Colonic mucosa (tissue), 4 donors: ENCODE measurements at regions not wholly inside any gene's neighbourhood (a gene's known extent, or its start where the extent isn't known, plus 50 kb on each side); places are given as distances from the start of the nearest gene placed in this dataset.
"Not testable (repeated sequence)": the region's sequence is repeated elsewhere in the genome, so short reads cannot be mapped to it uniquely, and the experiment has no call there.

Source experiments
- DNase-seq: peaks from one replicate; pipeline ENCODE4 v3.0.0-alpha.2; 2020
- H3K27ac ChIP-seq: fragments of 200-600 bp; one replicate; pipeline ENCODE4 v1.8.0; 2021
- H3K27me3 ChIP-seq: fragments of 200-600 bp; one replicate; pipeline ENCODE4 v1.8.0; 2021
- H3K36me3 ChIP-seq: fragments of 200-600 bp; one replicate; pipeline ENCODE4 v1.8.0; 2021
- H3K4me1 ChIP-seq: fragments of 200-600 bp; one replicate; pipeline ENCODE4 v1.8.0; 2021; ENCODE audit warnings: mild to moderate bottlenecking
- H3K4me3 ChIP-seq: fragments of 200-600 bp; one replicate; pipeline ENCODE4 v1.8.0; 2021
- H3K9ac ChIP-seq, 2 donors: one replicate each; pipeline ENCODE4 v1.7.0; 2013; ENCODE audit warnings: control low read depth in 2 of 2, low read depth in 2 of 2, low read length in 2 of 2
- H3K9me3 ChIP-seq: fragments of 200-600 bp; one replicate; pipeline ENCODE4 v1.8.0; 2021
- intact Hi-C: fragments of 100-400 bp; cut with DNase I; formaldehyde crosslinking; loops from one replicate; pipeline ENCODE4 v1.14.1; 2022
- TF ChIP-seq, protein P1 (sequence below): fragments of 200-600 bp; IDR thresholded peaks from one replicate; pipeline ENCODE4 v1.8.0; 2022; ENCODE audit warnings: antibody characterized with exemption, mild to moderate bottlenecking
- donor health status: healthy.
- donor health status: DM: no; HTN: no; CAD: no.
- donor health status: DM: no; HTN: no; CAD: no.

DNA sequence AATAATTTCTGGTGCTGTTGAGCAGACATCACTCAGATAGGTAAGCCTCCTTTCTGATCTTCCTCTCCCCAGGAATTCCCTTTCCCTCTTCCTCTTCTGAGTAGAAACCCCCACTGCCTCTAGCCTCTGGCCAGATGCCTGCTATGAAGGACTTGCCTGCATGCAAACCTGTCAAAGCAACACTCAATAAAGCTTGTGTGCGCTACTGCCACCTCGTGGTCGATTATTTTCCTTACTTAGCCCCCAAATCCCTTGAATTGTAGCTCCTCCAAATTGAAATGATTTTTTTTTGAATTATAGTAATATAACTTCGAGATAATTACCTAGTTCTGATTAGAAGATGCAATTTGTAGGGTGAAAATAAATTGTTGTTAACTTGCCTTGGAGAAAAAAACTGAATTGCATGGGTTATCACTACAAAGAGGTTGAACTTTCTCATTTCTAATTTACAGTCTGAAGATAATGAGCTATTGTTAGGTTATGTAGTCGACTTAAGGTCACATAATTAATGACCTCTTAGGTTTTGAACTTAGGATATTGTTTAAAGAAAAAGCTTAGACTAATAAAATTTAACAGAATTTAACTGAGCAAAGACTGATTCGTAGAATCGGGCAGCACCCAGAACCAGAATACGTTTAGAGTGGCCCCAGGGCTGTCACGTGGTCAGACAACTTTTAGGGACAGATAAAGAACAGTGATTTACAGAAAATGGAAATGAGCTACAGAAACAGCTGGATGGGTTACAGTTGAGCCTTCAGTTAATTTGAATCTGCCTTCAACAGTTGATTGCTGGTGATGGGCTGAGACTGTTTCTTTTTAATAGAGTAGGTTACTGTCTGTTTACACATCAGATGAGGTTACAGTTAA lies 269.3 kb downstream of the ARPP21 start:
- no peak overlapping the region for H3K4me3 ChIP-seq
- peak; percentile 48 for DNase-seq
- H3K9me3 ChIP-seq, result no peaks in the 10 kb centered on the region
- intact Hi-C loops, result no loop called here
- H3K27me3 ChIP-seq, result no peaks in the 10 kb centered on the region
- no peaks in the 10 kb centered on the region for H3K36me3 ChIP-seq
- H3K4me1 ChIP-seq, result no peaks in the 10 kb centered on the region
- no peak overlapping the region for H3K9ac ChIP-seq
- TF ChIP-seq, protein P1, sequence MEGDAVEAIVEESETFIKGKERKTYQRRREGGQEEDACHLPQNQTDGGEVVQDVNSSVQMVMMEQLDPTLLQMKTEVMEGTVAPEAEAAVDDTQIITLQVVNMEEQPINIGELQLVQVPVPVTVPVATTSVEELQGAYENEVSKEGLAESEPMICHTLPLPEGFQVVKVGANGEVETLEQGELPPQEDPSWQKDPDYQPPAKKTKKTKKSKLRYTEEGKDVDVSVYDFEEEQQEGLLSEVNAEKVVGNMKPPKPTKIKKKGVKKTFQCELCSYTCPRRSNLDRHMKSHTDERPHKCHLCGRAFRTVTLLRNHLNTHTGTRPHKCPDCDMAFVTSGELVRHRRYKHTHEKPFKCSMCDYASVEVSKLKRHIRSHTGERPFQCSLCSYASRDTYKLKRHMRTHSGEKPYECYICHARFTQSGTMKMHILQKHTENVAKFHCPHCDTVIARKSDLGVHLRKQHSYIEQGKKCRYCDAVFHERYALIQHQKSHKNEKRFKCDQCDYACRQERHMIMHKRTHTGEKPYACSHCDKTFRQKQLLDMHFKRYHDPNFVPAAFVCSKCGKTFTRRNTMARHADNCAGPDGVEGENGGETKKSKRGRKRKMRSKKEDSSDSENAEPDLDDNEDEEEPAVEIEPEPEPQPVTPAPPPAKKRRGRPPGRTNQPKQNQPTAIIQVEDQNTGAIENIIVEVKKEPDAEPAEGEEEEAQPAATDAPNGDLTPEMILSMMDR, result peak; percentile 78
- H3K27ac ChIP-seq, result no peak overlapping the region

DNA sequence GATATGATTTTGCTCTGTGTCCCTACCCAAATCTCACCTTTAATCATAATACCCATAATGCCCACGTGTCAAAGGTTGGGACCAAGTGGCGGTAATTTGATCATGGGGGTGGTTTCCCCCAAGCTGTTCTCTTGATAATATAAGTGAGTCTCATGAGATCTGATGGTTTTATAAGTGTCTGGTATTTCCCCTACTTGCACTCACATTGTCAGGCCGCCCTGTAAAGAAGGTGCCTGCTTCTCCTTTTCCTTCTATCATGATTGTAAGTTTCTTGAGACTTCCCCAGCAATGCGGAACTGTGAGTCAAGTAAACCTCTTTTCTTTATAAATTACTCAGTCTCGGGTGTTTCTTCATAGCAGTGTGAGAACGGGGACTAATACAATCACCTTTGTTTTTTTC lies 279.8 kb downstream of the ARPP21 start:
- H3K4me1 ChIP-seq, result no peaks in the 10 kb centered on the region
- no peak overlapping the region for H3K4me3 ChIP-seq
- TF ChIP-seq, protein P1, result no peak
- no peaks in the 10 kb centered on the region for H3K9me3 ChIP-seq
- intact Hi-C loops, result no loop called here
- no peak overlapping the region for H3K9ac ChIP-seq
- no peaks in the 10 kb centered on the region for H3K27me3 ChIP-seq
- H3K27ac ChIP-seq, result no peak overlapping the region
- no peak for DNase-seq
- H3K36me3 ChIP-seq, result no peaks in the 10 kb centered on the region

DNA sequence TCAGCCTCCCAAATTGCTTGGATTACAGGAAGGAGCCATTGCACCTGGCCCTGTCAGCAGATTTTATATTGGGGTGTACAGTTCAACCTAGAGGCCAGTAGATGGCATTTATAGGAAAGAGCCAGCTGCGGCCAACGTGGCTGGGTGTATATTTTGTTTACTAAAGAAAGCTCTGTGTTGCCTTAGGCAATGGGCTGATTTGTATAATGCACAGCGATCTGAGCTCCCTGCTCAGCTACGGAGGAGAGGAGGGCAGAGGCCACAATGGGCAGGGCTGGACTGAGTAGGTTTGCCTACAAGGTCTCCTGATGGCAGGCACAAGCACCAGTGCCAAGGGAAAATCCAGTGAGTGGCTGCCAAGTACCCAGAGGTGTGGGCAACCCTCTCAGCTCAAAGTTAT lies 282.4 kb downstream of the ARPP21 start:
- Histone ChIP-seq H3K27ac (no peak overlapping the region), H3K4me1 (no peaks in the 10 kb centered on the region), H3K9ac (no peak overlapping the region), H3K36me3 (no peaks in the 10 kb centered on the region), H3K27me3 (no peaks in the 10 kb centered on the region), H3K9me3 (no peaks in the 10 kb centered on the region), H3K4me3 (no peak overlapping the region)
- intact Hi-C loops, result no loop called here
- TF ChIP-seq, protein P1, result no peak
- no peak for DNase-seq

DNA sequence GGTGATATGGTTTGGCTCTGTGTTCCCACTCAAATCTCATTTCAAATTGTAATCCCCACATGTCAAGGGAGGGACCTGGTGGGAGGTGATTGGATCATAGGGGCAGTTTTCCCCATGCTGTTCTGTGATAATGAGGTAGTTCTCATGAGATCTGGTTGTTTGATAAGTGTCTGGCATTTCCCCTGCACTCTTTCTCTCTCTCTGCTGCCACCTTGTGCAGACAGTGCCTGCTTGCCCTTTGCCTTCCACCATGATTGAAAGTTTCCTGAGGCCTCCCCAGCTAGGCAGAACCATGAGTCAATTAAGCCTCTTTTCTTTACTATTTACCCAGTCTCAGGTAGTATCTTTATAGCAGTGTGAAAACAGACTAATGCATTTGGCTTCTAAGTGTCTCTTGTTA lies 284.7 kb downstream of the ARPP21 start:
- intact Hi-C loops, H3K4me3 ChIP-seq, H3K4me1 ChIP-seq, H3K9me3 ChIP-seq, H3K27me3 ChIP-seq, H3K36me3 ChIP-seq, H3K9ac ChIP-seq, H3K27ac ChIP-seq, DNase-seq: not testable (repeated sequence)
- TF ChIP-seq, protein P1, result peak; percentile 10

DNA sequence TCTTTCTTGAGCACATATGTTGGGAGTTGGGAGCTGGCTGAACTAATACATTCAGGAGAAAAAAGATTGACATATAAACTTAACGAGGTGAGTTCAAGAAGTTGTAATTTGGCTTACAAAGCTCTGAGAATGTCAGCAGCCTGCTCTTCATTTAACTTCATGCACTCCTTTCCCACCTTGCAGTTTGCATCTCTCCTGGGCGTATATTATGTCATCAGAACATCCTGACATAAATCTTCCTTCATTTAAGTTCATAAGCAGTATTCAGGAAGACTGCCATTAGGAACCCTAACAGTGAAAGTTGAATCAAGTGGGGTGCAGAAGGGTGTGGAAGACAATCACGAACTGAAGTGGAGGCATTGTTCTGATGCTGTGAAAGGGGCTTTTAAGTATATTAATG lies 288.1 kb downstream of the ARPP21 start:
- H3K36me3 ChIP-seq, result no peaks in the 10 kb centered on the region
- no peaks in the 10 kb centered on the region for H3K27me3 ChIP-seq
- intact Hi-C loops, result no loop called here
- no peak overlapping the region for H3K4me3 ChIP-seq
- TF ChIP-seq, protein P1, result no peak
- no peak for DNase-seq
- H3K9me3 ChIP-seq, result no peaks in the 10 kb centered on the region
- no peak overlapping the region for H3K27ac ChIP-seq
- no peak overlapping the region for H3K9ac ChIP-seq
- H3K4me1 ChIP-seq, result no peaks in the 10 kb centered on the region
